DMS79 treated with DMSO at 0.1 percent for 48 hours (cell line): ENCODE measurements at regions not wholly inside any gene's neighbourhood (a gene's known extent, or its start where the extent isn't known, plus 50 kb on each side); places are given as distances from the start of the nearest gene placed in this dataset.

Experiments used
- DNase-seq: peaks from one replicate; lab custom pipeline; 2025; lab: John Stamatoyannopoulos, UW

DNA sequence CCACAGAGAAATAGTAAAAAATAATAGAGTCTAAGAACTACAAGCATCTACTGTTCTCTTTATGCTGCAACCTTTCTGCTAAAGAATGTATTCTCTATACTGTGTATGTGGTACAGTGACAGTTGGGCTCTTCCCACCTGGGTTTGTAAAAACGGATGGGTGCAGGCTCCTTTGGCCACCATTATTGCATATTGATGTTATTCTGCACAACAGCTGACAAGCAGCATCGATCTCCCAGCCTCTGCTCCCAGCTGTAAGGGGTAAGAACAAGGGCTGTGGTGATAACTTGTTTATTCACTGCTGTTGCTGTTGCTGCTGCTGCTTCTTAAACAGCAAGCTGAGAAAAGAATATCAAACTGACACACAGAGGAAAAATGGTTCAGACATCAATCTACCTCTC lies 56.1 kb downstream of the KCNRG start:
- no peak for DNase-seq

DNA sequence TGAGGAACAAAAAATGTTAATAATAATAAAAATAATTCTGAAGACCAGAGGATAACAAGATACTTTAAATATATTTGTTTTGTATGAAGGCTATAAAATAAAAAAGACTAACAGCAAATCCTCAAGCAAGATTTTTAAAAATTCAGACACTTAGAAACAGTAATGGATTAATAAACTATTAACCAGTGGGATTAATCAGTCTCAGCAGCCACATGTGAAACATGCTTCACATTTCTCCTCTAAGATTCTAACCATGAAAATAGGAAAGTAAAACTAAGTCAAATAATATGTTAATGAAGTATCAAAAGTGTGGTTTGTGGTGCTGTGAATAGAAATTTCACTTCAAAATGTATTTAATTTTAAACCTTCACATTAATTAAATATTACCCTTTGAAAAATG lies 57.4 kb downstream of the KCNRG start:
- no peak for DNase-seq

DNA sequence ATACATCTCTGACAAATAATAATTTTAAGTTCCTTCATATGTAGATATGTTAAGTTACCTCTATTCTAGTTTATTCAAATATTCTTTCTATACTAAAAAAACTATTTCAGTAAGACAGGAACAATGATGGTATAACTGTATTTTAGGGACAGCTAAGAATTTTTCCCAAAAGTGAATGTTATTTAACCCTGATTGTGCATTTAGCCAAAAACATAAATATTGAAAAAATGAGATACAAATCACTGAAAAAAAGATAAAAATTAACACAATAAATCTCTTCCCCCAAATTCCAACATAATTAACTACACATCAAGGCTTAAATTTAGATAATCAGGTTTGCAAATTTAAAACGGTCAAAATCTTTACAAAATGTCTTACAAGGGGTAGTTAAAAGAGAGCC lies 58.1 kb downstream of the KCNRG start:
- DNase-seq = no peak

DNA sequence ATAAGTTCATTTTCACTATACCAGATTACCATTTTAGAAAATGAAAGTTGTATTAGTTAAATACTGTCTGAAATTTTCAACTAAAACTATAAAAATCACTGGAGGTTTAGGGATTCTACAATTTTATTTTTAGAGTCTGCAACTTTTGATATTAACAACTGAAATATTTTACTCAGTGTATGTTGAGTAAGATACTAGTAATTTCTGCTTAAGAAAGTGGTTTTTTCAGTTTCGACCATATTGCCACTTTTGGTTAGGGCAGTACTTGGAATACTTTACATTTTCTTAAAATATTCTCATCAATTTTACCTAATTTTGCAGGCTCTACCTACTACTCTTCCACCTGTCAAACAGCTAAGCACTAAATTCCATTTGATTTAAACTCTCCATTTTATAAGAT lies 59.6 kb downstream of the KCNRG start:
- no peak for DNase-seq

DNA sequence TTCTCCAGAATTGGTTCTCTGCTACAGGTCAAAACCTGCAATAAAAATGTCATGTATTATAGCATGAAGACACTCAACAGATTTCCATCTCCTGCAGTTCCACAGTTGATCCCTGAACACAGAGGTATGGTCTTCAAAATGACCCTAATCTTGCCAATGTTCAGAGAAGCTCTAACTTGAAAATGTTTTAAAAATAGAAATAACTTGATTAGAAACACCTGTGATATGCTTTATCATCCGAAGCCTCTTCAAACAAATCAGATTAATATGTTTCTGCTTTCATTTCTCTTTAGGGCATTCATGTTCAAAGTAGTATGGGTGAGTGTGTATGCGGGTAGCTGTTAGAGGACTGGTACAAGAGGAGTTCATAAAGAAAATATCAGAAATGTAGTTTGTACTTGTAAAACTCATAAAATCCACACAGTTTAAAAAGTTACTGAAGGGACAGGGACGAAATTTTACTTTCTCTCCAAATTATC lies 60.4 kb downstream of the KCNRG start:
- DNase-seq = peak; percentile 29

DNA sequence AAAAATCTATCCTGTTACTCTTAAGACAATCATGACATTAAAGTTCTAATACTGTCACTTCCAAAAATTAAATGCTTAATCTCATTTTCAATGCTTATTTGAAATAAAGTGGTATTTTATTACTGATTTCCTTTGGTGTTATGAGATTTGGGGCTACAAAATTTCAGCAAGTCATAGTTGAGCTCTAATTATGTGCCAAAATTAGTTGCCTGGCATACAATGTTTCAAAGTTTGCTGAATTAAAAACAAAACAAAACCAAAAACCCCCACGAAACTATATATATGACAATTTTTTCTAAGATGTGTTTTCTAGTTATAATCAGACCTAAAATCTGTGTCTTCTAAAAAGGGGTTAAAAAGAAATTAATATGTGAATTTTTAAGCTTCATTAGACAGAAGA lies 62.2 kb downstream of the KCNRG start:
- DNase-seq = no peak

DNA sequence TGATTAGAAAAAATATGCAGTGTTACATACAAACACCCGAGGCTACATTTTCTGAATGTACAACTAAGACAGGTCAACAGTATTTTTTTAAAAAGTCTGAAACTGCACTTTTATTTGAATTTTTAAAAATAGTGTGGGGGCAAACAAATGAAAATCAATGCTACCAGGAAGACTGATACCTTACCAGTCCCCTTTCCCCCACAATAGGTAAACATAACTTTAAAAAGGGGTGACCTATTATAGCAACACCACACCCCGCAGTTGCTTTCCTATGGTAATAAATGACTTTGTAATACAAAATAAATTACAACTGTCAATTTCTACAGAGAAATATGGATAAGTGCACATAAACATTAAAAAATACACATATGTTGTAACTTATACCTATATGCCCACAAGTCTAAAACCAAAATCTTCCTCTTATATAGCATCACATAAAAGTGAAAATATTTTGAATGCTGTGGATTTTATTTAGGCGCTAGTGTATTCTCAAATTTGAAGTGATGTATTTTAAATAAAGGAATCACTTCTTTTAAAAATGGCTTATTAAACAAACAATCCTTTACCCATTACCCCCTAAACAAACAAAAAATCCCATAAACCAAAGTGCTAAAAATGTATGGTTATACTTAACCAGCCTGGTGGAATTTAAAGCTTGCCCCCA lies 63.1 kb downstream of the KCNRG start:
- no peak for DNase-seq

DNA sequence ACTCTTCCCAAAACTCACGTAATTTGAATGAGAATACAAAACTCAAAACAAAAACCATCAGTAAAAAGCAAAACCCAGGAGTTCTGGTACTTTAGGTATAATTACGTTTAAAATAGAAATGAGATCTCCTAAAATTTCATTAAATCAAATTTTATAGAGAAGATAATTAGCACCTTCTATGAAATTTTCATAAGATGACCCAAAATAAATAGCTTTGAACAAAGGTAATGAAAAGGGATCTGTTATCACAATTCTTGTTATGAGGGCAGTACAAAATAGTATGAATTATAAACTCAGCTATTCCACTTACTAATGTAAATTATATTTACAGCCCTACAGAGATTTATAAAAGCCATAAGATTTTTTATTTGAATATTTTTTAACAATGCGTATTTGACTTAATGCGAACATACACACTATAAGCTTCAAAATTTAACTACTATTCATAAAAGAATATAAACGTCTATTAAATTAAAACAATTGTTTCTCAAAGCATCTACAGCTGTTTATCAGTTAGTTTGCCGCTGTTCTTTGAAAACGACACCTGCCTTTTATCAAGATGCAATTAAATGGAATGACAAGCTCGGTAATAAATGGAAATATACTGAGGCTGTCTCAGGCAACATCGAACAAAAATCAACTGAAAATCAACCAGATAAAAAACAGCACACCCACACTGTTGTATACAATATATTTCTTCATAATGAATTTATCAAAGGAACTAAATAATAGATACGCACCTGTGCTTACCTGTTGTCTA lies 63.8 kb downstream of the KCNRG start:
- peak; percentile 50 for DNase-seq

DNA sequence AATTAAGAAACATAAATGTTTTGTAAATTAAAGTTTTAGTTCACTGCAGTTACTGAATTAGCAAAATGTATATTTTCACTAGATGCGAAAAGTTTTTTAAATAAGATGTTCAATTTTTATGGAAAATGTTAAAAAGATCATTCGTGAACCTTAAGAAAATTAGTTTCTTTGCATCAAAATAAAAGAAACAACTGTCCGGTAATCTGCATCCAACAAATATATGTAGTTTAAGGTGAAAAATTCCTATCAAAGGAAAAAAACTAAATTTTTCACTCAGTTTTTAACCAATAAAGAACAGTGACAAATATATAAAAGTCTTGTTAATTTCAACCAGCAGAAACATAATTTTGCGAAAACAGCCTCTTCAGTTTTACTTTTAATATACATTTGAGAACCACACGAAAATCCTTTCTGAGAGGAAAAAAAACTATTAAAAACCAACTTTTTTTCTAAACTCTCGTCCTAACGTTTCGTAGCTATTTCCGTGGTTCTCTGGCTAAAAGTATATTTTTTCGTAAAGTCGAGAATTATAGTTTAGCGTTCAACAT lies 64.5 kb downstream of the KCNRG start:
- DNase-seq = peak; percentile 64

DNA sequence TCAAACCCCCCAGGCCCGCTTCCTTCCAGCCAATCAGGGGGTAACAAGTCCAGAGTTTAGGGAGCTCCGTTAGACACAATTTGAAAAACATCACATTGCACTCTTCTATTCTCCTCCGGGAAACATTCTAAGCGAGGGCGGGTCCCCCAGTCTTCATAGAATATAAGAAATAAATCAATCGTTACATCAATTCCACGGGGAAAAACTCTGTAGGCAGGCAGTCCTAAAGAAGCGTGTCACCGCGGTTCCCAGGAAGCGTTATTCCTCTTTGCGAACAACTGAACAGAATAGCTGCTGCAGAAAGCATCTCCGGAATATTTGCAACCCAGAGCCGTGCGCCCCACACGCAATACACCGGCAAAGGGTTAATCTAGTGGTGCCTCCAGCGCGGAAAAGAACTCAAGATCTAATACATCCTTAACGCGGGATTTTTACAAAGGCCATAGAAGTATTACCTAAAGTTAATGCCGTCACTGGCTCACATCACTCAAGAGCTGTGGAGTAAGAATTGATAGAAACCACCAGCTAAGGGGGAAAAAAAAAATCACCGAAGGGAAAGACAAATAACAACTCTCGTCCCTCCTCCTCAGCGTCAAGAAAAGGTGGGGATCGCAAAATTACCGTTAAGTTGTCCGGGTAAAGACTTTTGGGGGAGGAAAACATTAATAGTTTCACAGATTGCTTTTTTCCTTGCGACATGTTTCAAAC lies 65.1 kb downstream of the KCNRG start:
- DNase-seq = peak; percentile 64

DNA sequence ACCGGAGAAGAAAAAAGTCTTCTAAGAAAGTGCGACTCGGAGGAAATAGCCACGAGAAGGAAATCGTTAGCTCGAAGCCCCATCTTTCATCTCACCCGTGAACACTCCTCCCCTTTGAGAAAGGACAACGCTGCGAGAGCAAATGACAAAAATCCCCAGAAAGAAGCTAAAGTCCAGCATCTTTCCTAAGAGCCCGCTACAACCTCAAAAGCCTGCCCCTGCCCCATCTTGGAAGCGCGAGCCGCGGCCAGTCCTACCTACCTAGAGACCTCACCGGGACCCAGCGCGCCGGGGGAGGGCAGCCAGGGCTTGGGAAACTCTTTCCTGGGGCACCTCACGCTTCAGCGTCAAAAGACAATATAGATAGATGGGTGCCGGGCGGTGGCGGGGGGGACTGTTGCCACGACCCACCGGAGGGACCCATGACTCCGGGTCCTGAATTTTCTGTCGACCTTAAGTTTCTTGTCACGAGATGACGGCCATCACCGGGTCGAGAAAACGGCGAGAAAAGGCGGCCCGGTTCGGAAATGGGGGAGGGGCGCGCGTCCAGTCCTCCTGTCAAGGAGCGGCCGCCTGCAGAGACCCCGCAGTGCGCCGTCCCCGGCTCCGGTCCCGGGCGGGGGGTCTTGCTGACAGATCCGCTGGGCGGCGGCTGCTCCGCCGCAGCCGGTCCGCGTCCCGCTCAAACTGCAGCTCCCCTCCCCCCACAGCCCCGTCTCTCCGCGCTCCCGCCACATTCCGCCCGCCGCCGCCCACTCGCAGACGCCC lies 65.9 kb downstream of the KCNRG start:
- peak; percentile 38 for DNase-seq

DNA sequence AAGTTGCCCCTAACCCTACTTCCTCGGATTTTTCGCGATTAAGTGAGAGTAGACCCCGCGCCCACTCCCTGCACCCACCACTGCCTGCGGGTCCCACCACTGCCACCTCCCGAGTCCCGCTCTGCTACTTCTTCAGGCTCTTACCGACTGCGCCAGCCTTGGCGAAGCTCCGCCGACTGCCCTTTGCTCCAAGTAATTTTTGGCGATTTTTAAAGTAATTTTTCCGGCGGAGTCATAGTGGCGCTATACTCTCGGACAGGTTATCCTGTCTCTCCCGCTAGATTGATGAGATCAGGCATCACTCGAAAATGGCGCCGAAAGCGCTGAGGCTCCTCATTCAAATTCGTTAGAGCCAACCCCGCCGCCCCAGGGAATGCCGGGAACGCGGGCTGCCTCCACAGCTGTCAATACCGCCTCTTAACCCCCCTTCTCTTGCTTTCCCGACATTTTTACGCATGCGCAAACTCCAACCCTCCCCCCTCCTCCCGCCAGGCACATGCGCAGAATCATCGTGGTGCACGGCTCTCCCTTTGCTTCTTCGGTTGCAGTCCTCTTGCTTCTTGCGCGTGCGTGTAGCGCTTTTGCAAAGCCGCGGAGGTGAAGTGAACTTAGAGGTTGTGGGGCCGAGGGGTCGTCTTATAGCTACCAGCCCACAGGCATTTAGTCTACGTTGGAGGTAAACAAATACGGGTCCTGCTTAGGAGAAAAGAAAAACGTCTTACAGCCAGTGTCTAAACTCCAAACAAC lies 66.6 kb downstream of the KCNRG start:
- peak; percentile 96 for DNase-seq

DNA sequence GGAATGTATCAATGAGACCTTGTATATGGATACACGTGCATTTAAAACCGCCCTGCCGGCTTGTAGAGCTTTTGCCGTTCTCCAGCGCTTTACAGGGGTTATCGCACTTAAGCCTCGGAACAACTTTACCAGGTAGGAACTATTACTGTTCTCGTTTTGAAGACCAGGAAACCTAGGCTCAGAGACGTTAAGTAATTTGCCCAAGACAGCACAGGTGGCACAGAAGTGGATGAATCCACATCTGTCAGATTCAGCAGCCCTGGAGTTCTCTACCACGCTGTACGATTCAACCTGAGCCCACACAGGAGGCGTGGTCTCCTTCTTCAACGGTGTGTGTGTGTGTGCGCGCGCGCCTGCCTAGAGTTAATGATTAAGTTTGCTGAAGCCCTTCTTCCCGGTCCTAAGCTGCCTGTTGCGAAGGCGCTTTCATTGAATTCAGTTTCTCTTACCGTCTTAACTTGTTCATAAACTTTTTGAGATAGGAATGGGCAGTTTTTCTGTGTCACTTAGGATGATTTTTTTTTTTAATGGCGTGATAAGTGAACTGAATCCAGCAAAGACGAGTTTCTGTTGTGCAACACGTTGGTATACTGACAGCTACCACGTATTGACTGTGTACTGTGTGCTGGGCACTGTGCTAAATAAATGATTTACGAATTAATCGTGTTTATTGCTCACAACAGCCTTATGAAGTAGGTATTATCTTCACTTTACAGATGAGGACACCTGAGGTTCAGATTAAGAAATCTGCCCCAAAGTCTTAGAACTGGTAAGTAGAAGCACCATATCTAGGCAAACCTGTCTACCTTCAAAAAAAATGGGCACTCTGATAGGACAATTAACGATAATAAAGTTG lies 67.4 kb downstream of the KCNRG start:
- DNase-seq = peak; percentile 67

DNA sequence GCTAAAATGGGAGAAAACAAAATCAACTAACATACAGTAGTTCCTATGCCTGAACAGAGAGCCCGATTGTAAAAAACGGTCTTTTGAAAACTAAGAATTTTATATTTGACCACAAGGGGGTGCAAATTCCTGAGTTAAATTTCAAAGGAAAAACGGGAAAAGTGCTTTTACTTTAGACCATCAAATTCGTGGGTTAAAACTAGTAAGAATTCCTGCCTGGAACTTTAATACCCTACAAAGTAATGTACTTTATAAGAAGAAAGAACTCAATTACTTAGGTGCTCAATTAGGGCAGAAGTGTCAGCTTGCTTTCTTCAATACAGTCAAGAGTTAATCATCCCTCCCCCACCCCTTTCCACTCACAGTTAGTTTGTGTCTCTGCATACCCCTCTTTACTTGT lies 69.8 kb downstream of the KCNRG start:
- no peak for DNase-seq

DNA sequence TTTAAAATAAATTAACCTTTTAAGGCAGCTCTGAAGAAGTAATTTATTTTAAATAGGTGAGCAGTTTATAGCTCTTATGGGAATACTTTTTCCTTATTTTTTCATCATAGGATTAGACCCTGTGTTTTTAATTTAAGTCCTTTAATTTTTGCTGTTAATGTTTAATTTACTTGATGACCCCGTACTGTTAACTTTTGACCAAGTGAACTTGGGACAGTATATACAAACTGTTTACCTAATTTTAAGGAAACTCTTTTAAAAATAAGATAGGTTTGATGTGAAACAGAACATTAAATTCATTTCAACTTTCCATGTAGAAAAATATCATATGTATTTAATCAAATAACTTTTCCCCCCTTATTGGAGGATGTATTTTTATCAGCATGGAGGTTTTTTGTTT lies 74.4 kb downstream of the KCNRG start:
- no peak for DNase-seq

DNA sequence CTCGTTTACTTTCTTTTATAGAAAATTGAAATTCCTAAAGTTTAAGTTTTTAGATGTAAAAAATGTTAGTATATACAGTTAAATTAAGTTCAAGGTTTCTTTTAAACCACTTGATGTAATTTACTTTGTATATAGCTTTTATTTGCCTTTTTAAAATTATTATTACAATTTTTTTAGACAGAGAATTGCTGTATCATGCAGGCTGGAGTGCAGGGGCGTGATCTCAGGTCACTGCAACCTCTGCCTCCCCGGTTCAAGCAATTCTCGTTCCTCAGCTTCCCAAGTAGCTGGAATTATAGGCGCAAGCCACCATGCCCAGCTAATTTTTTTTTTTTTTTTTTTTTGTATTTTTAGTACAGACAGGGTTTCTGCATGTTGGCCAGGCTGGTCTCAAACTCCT lies 75.0 kb downstream of the KCNRG start:
- no peak for DNase-seq

DNA sequence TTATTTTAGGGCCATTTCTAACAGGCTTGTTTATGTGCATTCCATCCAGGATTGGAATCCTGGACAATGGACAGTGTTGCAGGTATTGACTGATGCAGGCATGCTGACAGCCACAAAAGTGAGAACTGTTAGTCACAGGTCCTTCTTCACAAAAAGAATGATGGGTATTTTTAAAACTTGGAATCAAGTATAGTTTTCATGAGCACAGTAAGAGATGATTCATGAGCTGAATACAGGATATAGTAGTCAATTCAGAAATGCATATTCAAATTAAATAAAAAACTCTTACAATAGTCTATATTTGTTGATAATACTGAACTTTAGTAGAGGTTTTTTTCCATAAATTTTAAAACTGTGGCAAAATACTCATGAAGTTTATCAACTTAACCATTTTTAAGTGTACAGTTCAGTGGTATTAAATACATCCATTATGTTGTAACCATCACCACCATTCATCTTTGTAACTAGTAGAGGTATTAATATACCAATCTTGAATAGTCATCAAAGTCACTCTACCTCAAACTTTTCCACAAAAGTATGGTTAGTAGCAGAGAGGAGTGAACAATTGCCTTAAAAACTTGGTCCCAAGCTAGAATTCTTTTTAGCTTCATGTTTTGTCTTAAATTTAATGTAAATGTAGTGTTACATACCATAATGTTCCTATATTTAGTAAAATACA lies 79.5 kb downstream of the KCNRG start:
- no peak for DNase-seq

DNA sequence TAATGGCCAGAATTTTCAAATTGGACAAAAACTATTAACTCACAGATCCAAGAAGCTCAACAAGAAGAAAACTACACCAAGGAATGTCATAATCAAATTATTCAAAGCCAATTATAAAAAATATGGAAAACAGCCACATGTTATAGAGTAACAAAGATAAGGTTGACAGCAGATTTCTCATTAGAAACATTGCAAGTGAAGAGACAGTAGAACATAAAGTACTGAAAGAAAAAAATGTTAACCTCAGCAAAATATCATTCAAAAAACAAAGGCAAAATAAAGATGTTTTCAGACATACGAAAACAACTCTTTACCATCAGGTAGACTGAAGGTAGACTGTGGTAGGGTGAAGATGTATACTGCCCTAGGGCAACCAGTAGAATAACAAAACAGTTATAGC lies 83.4 kb downstream of the KCNRG start:
- no peak for DNase-seq

DNA sequence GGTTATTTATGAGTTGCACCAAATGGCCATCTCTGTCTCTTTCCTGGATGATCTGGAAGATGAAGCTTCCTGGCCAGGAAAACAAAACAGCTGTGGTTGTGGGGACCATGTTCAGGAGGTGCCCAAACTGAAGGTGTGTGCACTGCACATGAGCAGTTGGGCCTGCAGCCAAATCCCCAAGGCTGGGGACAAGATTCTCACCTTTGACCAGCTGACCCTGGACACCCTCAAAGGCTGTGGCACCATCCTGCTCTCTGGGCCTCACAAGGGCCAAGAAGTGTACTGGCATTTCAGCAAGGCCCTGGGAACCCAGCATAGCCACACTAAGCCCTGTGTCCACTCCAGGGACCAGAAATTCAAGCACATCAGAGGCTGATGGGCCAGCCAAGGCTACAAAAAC lies 84.2 kb downstream of the KCNRG start:
- DNase-seq = no peak

DNA sequence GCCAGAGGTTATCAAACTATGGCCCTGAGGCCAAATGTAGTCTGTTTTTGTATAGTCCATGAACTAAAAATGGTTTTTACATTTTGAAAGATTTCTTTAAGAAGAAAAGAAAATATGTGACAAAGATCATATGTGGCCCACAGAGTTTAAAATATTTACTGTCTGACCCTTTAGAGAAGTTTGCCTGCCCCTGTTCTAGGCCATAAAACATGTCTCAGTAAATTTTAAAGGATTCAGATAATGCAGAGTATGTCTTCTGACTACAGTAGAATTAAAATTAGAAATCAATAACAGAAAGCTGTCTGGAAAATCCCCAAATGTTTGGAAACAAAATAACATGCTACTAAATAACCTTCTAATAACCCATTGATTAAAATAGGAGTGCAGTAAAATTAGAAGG lies 86.3 kb downstream of the KCNRG start:
- DNase-seq = no peak
